HG03457 (cell line): ENCODE measurements at regions not wholly inside any gene's neighbourhood (a gene's known extent, or its start where the extent isn't known, plus 50 kb on each side); places are given as distances from the start of the nearest gene placed in this dataset.

Source experiments
- ATAC-seq: cut with Tn5 transposase; IDR thresholded peaks from one replicate; pipeline ENCODE4 v1.9.1; 2021; ENCODE audit warnings: moderate number of reproducible peaks; ENCODE audit not compliant: unreplicated experiment

DNA sequence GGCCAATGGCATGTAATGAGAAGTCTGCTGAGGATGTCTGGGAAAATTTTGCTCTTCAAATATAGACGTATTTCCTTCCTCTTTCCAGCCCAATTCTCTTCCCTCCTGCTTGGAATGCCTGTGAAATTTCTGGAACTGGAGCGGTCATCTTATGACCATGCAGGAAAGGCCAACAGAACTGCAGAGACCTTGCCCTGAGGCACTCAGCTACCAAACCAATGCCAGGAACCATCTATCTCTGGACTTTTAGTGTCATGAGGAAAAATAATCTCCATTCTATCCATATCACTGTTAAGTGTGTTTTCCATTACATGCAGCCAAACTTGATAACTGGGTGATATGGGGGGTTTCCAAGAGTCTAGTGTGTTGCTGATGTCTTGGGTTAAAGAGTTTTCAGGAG is 363.7 kb downstream of the SLC4A3 start:
- no peak for ATAC-seq

DNA sequence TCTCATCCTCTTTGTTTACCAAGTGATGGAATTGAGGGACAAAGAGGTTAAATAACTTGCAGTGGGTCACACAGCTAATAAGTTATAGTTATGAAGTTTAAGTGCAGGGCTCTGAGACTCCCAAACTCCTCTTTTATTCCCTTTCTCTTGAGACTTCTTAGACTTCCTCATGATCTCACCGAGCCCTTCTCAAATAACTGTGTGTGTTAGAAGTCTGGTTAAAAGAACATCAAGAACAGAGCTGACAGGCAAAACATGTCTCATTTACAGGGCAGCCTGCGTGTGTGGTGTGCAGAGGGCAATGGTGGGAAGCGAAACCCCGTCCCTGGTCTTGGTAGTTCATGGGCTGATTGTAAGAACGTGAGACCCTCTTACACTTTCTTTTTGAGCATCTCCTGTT is 368.0 kb downstream of the SLC4A3 start:
- no peak for ATAC-seq

DNA sequence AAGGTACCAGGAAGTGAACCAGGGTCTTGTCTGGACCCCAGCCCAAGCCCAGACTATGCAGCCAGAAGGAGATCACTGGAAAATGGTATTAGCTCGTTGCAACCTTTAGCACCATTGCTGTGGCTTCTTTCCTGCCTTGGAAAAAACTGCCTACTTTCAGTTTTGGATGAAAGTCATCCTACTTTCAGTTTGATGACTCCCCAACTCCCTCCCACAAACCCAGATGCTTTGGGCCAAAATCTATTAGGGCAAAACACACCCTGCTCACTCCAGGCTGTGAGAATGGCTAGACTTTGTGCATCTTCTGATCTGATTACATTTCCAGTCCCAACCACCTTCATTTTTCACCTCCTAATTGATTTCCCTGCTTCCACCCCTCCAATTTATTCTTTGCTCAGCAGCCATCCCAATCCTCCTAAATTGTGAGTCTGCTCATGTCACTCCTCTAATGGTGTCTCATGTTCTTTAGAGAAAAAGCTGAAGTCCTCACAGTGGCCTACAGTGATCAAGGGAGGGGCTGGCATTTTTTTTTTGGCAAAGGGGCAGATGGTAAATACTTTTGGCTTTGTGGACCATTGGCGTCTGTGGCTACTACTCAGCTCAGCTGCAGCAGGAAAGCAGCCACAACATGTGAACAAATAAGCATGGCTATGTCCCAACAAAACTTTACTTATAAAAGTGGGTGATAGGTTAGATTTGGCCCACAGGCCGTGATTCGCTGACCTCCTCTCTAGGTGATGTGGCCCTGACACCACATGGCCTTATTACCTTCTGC is 368.7 kb downstream of the SLC4A3 start:
- ATAC-seq, result no peak

DNA sequence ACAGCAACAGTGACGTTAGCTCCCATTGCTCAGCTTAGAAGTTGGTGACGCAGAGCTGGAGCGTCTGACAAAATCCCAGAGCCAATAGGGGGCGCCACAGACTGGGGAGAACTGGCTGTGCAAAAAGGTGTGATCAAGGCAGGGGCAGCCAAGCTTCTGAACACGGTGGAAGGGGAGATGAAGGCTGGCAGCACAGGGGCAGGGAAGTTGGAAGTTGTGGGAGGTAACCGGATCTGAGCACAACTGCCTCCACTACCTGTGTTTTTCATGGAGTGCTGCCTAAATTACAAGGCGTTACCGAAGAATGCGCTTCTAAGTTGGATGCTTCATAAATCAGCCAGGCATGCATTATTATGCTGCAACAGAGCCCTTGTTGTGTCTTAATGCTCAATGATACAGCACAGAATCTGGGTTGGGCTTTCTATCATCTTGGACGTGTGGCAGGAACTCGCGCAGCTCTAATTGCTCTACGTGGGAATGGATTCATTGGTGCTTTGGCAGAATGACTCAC is 370.0 kb downstream of the SLC4A3 start:
- ATAC-seq, result no peak

DNA sequence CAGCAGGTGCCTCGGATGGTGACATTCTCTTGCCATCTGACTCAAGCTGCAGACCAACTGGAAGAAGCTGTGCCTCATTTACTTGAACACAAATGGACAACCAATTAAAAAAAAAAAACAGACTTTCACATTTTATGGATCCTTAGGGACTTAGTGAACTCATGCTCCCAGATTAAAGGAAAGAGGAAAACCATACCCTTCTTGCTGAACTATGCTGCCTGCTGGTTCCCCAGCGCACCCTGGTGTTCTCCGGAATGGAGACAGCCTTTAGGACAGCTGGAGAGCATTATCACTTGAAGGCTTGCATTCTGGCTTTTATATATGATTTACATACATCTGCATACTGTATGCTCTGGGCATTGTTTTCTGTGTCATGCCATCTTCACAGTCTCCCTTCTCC is 370.7 kb downstream of the SLC4A3 start:
- ATAC-seq, result no peak

DNA sequence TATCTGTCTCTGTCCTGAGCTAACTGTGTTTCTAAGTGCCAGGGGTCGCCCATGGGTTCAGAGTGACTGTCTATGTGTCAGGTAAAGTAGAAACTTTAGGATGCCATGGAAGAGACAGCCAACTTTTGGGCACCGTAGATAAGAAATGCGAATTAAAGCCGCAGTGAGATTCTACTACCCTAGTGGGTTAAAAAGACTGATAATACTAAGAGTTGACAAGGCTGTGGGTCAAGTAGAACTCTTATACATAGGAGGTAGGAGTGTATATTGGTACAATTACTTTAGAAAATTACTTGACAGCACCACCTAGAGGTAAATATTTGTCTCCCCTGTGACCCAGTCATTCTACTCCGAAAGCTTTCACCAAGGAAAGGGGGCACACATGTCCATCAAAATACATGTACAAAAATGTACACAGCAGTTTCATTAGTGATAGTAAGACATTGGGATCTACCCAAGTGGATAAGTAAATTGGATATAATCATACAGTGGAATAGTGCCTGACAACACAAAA is 371.3 kb downstream of the SLC4A3 start:
- no peak for ATAC-seq

DNA sequence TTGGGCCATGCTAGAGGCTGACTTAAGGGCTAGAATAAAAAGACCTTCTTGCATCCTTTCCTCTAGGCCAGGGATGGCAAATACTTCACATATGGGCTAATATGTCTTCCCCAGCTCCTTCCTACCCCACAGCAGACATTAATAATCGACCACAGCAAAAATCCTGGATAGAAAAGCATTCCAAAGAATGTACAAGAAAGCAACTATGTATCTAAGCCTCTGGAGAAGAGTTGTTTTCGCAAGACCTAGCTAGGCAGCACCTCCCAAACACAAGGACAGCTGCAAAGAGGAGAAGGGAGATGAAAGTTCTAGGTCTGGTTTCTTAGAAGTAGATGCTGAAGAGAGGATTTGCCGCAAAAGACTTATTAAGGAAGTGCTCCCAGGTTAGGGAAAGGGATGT is 372.6 kb downstream of the SLC4A3 start:
- no peak for ATAC-seq

DNA sequence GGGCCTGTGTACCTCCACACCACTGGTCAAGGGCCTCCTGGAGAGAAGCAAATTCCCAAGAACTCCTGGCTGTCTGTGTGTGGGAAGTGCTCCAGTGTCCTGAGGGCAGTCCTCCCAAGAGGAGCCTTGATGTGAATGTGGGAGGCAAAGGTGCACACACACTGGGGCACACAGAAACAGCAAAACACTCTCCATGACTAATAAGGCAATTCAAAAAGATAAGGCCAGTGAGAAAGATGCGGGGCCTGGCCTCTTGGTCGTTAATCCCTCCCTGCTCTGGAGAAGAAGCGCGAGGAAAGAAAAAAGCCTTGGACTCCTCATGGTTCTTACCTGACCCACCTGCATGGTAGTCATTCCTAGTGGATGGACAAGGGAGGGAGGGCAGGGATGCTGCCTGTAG is 373.2 kb downstream of the SLC4A3 start:
- no peak for ATAC-seq

DNA sequence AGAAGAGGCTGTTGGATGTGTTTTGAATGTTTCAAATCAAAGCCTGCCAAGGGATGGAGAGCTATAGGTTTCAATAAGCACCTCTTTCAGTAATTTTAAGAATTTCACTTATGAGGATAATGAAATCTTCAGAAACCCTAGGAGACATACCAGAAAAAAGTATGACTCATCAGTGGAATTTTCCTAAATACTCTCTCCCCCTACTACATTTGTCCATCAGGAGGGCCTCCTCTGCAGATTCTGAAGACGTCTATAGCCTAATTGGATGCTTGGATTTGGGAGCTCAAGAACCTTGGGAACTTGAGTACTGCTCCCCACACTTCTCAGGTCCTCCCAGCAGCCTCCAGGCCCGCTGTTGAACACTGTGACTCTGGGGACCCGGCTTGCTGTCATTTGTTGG is 374.3 kb downstream of the SLC4A3 start:
- no peak for ATAC-seq

DNA sequence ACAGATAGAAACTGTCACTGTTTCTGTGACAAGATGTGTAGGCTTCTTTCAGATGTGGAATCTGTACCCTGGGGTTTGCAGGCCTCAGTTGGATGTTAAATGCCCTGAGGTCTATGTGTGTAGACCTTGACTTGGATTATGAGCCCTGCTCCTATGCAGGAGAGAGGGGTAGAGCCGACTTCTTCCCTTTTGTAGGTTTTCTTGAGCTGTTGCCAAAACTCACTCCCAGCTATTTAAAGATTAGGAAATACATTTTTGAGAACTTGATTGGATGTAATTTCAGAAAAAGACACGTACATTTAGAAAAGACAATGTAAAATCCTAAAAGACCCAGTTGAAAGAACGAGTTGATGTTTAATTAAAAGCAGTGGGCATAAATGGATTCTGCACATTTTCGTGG is 374.8 kb downstream of the SLC4A3 start:
- ATAC-seq, result no peak

DNA sequence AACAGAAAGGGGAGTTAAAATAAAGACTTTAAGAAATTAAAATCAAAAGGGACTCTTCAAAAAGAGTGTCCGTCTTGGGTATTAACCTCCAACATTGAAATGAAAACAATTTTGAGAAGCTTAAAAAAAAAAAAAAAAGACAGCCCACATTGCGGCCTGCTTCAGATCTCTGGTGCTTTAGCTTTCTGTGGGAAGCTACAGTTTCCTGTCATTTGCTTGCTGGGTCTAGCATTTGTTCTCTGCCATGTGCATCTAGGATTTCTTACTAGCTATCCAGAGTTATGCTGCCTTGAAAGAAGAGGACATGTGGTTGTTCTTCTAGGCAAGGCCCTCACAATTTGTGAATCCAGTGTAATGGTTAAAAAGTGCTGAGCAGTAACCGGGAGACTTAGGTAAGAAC is 375.3 kb downstream of the SLC4A3 start:
- no peak for ATAC-seq

DNA sequence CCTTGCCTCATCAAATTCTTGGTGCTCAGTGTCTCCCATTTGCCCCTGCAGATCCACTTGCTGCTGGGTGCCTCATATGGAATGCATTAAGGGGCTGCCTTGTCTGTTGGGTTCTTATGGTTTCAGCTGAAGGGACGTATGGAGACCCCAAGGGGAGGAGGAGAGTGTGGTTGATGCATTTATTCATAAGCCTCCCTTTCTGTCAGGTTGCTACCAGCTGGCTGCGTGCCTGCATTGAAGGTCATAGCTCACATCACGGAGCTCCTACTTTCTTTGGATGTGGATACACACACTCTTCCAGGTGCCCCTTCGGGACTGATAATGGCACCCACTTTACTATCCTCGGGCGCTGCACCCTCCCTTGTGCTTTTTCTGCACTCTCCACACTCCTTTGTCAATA is 377.9 kb downstream of the SLC4A3 start:
- ATAC-seq, result no peak

DNA sequence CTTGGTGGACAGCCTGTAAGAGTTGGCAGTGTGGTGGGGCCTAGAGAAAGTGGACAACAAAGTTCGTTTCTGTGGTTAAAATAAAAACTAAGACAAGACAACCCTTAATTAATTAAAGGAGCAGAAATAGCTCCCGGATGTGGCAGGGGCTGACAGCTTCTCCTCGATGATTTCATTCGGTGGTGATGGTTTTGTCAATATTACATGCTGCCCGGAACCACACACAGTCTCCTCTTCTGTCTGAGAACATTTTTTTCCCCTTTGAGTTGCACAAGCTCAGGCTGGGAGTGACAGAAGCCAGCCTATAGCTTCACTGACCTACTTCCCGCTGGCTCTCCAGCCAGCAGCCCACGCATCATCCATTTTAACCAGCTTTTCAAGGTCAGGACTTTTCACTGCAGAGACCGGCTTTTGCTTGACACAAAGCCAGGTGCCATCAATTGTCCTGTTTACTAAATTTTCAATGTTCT is 378.8 kb downstream of the SLC4A3 start:
- no peak for ATAC-seq

DNA sequence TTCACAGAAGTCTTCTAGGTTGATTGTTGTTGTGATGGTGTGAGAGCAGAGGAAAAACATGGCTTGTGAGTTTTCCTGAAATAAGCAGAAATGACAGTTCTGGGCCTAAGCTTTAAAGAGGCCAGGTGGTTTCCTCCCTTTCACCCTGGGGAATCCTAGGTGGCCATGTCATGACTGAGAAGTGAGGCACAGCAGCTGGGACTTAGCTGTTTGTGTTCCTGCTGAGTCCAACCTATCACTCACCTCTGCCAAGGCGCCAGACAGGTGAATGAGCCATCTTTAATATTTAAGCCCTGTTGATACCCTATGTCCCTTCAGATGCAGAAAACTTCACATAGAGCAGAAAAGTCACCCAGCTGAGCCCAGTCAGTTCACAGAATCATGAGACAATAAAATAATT is 384.4 kb downstream of the SLC4A3 start:
- no peak for ATAC-seq

DNA sequence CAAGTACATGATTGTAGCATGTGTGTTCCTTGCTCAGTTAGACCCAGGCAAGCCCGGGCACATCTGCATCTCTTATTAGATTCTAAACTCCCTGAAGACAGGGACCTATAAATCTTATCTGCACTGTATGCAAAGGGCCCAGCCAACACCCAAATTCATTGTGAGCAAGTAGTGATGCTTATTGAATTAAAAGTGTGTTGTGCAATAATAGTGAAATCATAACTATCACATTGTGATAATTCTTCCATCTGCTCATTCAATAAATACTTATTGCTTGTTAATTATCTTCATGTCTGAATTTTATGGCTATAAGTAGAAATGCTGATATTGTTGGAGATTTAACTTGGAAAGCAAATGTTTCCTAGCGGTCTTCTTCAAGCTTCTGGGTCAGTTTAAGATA is 387.5 kb downstream of the SLC4A3 start:
- ATAC-seq, result no peak

DNA sequence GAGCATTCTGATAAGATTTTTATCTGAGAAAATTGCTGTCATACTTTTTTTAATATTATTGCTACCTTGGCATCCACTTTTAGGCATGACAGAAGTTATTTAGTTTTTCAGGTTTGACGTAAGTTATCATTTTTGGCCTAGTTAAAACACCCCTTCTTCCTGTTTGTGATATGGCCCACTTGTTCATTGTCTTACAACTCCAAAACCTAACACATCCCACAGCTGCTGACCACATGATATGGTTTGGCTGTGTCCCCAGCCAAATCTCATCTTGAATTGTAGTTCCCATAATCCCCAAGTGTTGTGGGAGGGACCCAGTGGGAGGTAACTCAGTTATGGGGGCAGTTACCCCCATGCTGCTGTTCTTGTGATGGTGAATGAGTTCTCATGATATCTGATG is 388.1 kb downstream of the SLC4A3 start:
- ATAC-seq, result no peak

DNA sequence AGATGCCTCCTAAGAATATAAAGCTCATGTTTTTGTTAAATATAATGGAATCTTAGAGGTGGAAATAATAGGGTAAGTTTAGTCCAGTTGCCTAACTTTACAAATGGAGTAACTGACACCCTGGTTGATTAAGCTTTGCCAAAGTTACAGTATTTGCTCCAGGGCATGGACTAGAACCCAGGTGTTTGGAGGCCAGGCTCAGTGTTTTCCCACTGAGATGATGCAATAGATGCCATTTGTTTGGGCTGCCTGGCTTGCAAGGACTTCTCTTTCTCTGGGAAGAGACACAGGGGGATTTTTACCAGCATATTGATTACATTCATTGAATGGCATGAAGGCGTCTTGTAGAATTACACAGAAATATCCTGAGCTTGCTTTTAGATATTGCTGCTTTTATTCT is 397.8 kb downstream of the SLC4A3 start:
- ATAC-seq, result no peak

DNA sequence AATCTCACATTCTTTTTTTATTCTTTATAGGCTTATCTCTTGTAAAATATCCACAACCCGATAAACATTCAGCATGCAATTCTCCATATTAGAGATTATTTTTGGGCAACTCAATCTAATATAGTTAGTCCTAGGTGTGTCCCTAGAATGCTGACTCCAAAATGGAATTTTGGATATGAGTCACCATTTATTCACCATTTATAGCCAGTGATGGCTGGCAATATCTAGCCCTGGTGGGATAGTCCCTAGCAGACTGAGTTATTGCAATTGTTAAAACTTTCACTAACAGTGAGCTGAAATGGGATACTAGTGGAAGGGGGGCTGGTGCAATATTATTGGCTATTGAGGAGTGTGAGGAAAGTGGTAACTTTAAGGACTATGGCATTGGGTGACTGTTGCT is 401.6 kb downstream of the SLC4A3 start:
- no peak for ATAC-seq

DNA sequence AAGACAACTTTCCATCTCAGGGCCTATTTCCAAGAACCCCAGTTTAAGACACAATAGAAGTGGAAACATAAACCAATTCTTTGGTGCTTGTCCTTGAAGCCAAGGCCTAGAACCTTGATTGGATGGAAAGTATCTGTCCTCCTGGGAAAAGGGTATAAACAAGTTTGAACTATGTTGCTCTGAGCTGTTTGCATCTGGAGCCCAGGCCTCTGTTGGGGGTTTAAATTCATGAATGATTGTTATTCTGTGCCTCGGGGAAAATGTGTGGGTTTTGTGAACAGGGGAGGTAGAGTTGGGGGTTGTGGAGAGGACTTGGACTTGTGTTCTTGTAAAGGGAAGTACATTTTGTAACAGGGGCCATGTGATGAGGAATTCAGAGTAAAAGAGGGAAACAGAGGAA is 406.1 kb downstream of the SLC4A3 start:
- no peak for ATAC-seq

DNA sequence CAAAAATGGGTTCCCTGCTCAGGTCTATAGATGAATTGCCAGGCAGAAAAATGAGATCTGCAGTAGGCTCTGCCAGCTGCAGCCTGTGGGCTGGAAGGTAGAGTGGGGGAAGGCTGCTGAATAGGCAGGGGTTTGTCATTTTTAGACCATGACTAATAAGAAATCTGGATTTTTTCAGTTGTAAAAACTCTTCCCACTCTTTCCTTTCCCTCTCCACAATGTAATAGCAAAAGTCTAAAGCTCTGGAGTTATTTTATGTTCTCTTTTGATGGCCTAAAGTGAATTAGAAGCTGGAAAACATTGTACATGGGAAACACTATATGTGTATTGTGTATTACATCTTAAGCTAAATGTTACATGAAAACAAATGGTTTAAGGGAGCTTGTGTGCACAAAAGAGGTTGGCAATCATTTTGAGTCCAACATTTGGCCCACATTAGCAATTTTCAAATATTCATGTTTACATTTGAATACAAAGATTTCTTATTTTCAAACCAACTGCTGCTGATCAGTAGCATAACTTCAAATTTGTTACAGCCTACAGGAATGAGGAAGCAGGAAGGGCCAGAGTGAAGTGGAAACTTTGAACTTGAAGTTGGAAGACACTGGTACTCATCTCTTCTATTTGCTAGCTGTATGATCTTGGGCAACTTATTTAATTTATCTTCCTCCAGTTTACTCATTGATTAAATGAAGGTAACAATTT is 407.1 kb downstream of the SLC4A3 start:
- no peak for ATAC-seq

DNA sequence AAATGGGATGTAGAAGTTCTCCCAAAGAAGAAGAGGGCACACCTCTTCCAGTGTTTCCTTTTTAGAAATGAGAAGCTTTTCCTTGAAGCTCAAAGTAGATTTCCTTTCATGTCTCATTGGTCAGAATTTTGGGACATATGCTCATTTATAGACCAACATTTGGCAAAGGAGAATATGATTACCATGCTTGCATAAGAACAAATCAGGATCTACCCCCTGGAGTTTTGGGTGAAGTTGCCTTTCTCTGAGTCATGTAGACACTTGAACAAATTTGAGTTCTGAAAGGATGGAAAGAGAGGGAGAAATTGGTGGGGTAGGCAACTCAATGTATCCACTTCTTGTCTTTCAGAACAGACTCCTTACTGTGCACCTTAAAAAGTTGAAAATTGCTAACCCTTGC is 409.0 kb downstream of the SLC4A3 start:
- ATAC-seq, result no peak

DNA sequence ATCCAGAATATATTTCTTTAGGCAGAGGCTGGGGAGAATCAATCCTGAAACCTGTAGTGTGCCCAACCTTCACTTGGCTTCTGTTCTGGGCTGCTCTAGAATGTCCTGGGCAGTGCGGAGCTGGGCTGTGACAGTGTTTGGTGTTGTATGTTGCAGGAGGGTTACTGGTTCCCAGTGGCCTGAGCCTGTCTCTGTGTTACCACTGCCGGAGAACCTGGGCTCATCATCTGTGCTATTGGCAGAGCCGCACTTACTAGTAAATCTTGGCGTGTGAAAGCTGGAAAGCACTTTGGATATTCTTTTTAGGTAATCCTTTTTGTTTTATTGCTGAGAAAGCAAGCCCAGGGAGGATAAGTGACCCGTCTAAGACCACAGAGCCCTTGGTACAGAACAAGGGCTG is 412.9 kb downstream of the SLC4A3 start:
- ATAC-seq, result no peak
